PFSK-1 (cell line): ENCODE measurements at regions not wholly inside any gene's neighbourhood (a gene's known extent, or its start where the extent isn't known, plus 50 kb on each side); places are given as distances from the start of the nearest gene placed in this dataset.

Experiments used
- POLR2AphosphoS5 ChIP-seq: IDR thresholded peaks from 2 replicates; pipeline ENCODE4 v1.6.1; 2012; ENCODE audit warnings: low read depth, mild to moderate bottlenecking, control low read depth, low read length, moderate library complexity
- SIN3A ChIP-seq: IDR thresholded peaks from 2 replicates; pipeline ENCODE4 v1.6.1; 2012; ENCODE audit warnings: mild to moderate bottlenecking, low read length, moderate library complexity, borderline replicate concordance; ENCODE audit not compliant: insufficient read depth
- TAF1 ChIP-seq: IDR thresholded peaks from 2 replicates; pipeline ENCODE4 v1.6.1; 2012; ENCODE audit warnings: low read length, control low read depth, borderline replicate concordance; ENCODE audit not compliant: insufficient read depth

- no peak for TF ChIP-seq SIN3A
- TF ChIP-seq POLR2AphosphoS5 = no peak
- no peak for TF ChIP-seq TAF1
These were observed 121.4 kb upstream of the RET start for GRCh38 chr10:42955493-42955889.
